Gastroesophageal sphincter (tissue), 3 donors: ENCODE measurements at regions not wholly inside any gene's neighbourhood (a gene's known extent, or its start where the extent isn't known, plus 50 kb on each side); places are given as distances from the start of the nearest gene placed in this dataset.

Source experiments
- CTCF ChIP-seq, 4 experiments: fragments of 200-600 bp in 2 of 4; fragments of 450-650 bp in 2 of 4; sonication (generic) in 1 of 4; IDR thresholded peaks; one replicate each; pipeline ENCODE4 v1.5.1; 2017 to 2019; ENCODE audit warnings: antibody characterized with exemption in 4 of 4, mild to moderate bottlenecking in 2 of 4, moderate library complexity in 2 of 4
- EP300 ChIP-seq: sonication (generic); formaldehyde crosslinking; IDR thresholded peaks from one replicate; pipeline ENCODE4 v1.6.1; 2017; ENCODE audit warnings: antibody characterized with exemption, mild to moderate bottlenecking
- POLR2A ChIP-seq, 2 donors: fragments of 450-650 bp; IDR thresholded peaks; one replicate each; pipeline ENCODE4 v1.6.1; 2017; ENCODE audit warnings: antibody characterized with exemption in 2 of 2, mild to moderate bottlenecking in 2 of 2, moderate library complexity in 1 of 2
- POLR2AphosphoS5 ChIP-seq: sonication (generic); formaldehyde crosslinking; IDR thresholded peaks from one replicate; pipeline ENCODE4 v1.6.1; 2017; ENCODE audit warnings: antibody characterized with exemption

- TF ChIP-seq CTCF (IDR thresholded peaks at IDR 0.05) = no peak
- TF ChIP-seq POLR2A (IDR thresholded peaks at IDR 0.05) = no peak
- no peak for TF ChIP-seq EP300
- no peak for TF ChIP-seq POLR2AphosphoS5
These were observed 51.1 kb upstream of the AHR start for GRCh38 chr7:17247357-17247756.
